Lower leg skin (tissue), 4 donors: ENCODE measurements at regions not wholly inside any gene's neighbourhood (a gene's known extent, or its start where the extent isn't known, plus 50 kb on each side); places are given as distances from the start of the nearest gene placed in this dataset.

Experiments
- DNase-seq, 2 donors: peaks; one replicate each; pipeline ENCODE4 v3.0.0-alpha.2; 2019; ENCODE audit warnings: low spot score in 2 of 2
- H3K4me3 ChIP-seq: fragments of 200-600 bp; sonication (generic); 2 replicates; pipeline ENCODE4 v1.5.1; 2017; ENCODE audit warnings: mild to moderate bottlenecking, low read depth; ENCODE audit not compliant: poor library complexity, severe bottlenecking
- POLR2A ChIP-seq, 2 donors: fragments of 450-650 bp; IDR thresholded peaks; one replicate each; pipeline ENCODE4 v1.6.1; 2016 to 2017; ENCODE audit warnings: antibody characterized with exemption in 2 of 2, mild to moderate bottlenecking in 1 of 2, moderate library complexity in 1 of 2
- WGBS, 2 donors: methylation state at CpG; one replicate each; pipeline ENCODE4 v1.1.5; 2018; 5-methylcytosine and 5-hydroxymethylcytosine counted together
- intact Hi-C: fragments of 100-400 bp; cut with DNase I; formaldehyde crosslinking; loops from one replicate; pipeline ENCODE4 v1.15.0; 2023; ENCODE audit warnings: low total_unique reads
- TF ChIP-seq, protein P1 (sequence below), 3 donors: fragments of 450-650 bp; IDR thresholded peaks; one replicate each; pipeline ENCODE4 v1.5.1; 2016; ENCODE audit warnings: antibody characterized with exemption in 3 of 3, mild to moderate bottlenecking in 3 of 3, moderate library complexity in 2 of 3

GRCh38 chr5:143464723-143465490, 61.4 kb upstream of the NR3C1 start:
- intact Hi-C loops = no loop called here
- 57 to 61% methylated on average over 1 of the region's 1 CpG for whole genome bisulfite sequencing, 2 donors
- no peak overlapping the region for H3K4me3 ChIP-seq
- TF ChIP-seq, protein P1, sequence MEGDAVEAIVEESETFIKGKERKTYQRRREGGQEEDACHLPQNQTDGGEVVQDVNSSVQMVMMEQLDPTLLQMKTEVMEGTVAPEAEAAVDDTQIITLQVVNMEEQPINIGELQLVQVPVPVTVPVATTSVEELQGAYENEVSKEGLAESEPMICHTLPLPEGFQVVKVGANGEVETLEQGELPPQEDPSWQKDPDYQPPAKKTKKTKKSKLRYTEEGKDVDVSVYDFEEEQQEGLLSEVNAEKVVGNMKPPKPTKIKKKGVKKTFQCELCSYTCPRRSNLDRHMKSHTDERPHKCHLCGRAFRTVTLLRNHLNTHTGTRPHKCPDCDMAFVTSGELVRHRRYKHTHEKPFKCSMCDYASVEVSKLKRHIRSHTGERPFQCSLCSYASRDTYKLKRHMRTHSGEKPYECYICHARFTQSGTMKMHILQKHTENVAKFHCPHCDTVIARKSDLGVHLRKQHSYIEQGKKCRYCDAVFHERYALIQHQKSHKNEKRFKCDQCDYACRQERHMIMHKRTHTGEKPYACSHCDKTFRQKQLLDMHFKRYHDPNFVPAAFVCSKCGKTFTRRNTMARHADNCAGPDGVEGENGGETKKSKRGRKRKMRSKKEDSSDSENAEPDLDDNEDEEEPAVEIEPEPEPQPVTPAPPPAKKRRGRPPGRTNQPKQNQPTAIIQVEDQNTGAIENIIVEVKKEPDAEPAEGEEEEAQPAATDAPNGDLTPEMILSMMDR (IDR thresholded peaks at IDR 0.05) = no peak
- TF ChIP-seq POLR2A (IDR thresholded peaks at IDR 0.05) = no peak
- DNase-seq = no peak

- intact Hi-C loops = no loop called here
- TF ChIP-seq POLR2A (IDR thresholded peaks at IDR 0.05) = no peak
- TF ChIP-seq, protein P1 (IDR thresholded peaks at IDR 0.05) = no peak
Measured at GRCh38 chr5:143462431-143462830, 58.9 kb upstream of the NR3C1 start.

DNA sequence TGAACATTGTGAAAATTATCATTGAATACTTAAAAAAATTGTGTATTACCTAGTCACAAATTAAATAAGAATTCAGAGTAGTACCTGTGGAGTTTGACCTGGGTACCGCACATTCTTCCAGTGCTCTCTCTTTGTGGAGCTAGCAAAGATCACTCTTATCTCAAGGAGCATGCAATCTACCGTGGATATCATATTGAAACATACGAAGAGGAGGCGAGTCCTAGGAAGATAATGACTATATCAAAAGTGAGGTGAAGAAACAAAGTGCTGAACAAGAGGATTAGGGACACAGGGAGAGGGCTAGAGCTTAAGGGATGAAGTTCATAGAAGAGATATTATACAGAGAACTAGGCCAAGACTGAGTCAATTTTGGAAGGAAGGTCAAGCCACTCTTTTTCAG, 55.9 kb upstream of the NR3C1 start:
- 92 to 96% methylated on average over 4 of the region's 4 CpGs for WGBS, 2 donors
- no peak for DNase-seq
- intact Hi-C loops = no loop called here
- no peak for TF ChIP-seq POLR2A (IDR thresholded peaks at IDR 0.05)
- TF ChIP-seq, protein P1 (IDR thresholded peaks at IDR 0.05) = no peak
- no peak overlapping the region for H3K4me3 ChIP-seq

More at GRCh38 chr5:143462431-143462830, 58.9 kb upstream of the NR3C1 start:
- no peak overlapping the region for H3K4me3 ChIP-seq
- DNase-seq = no peak

DNA sequence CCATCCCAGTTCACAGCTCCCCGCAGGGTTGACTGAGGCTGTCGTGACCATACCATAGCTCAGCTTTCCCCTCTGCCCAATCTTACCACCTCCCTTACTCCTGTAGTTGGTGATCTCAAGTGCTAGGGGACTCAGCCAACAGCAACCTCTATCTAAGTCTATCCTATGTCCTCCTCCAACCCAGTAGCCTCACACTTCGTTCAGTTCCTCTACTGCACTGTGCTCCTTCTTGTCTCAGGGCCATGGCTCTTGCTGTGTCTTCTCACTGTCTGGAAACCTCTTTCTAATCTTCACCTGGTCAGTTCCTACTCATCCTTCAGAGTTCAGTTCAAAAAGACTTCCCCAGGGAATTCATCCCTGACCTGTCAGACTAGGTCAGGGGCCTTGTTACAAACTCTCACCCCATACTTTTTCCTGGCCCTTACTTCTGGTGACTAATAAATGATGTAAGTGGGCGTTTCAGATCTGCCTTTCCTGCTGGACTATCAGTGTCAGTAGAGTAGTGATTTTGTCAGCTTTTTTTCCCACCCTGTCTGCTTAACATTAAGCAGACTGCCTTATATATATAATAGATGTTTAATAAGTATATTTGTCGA, 53.6 kb upstream of the NR3C1 start:
- H3K4me3 ChIP-seq = no peak overlapping the region
- DNase-seq = no peak
- 78 to 82% methylated on average over 5 of the region's 5 CpGs for WGBS, 2 donors
- TF ChIP-seq, protein P1 (IDR thresholded peaks at IDR 0.05) = no peak
- no peak for TF ChIP-seq POLR2A (IDR thresholded peaks at IDR 0.05)
- intact Hi-C loops = no loop called here

- WGBS, 2 donors = 92 to 93% methylated on average over 6 of the region's 6 CpGs
- H3K4me3 ChIP-seq = no peak overlapping the region
- no peak for TF ChIP-seq POLR2A (IDR thresholded peaks at IDR 0.05)
- TF ChIP-seq, protein P1 (IDR thresholded peaks at IDR 0.05) = no peak
- no peak for DNase-seq
- intact Hi-C loops = no loop called here
Measured at GRCh38 chr5:143454936-143455516, 51.5 kb upstream of the NR3C1 start.
